HG03378 (cell line): ENCODE measurements at regions not wholly inside any gene's neighbourhood (a gene's known extent, or its start where the extent isn't known, plus 50 kb on each side); places are given as distances from the start of the nearest gene placed in this dataset.

ENCODE experiments used
- ATAC-seq: cut with Tn5 transposase; IDR thresholded peaks from one replicate; pipeline ENCODE4 v1.9.1; 2021; ENCODE audit warnings: mild to moderate bottlenecking, moderate library complexity; ENCODE audit not compliant: unreplicated experiment

- ATAC-seq, result no peak
These were observed 601.9 kb downstream of the SEMA5A start for GRCh38 chr5:8944005-8944404.

GRCh38 chr5:8945972-8946371, 599.9 kb downstream of the SEMA5A start:
- ATAC-seq, result no peak

GRCh38 chr5:8949908-8950307, 596.0 kb downstream of the SEMA5A start:
- peak; percentile 95 for ATAC-seq

- no peak for ATAC-seq
These were observed 593.7 kb downstream of the SEMA5A start for GRCh38 chr5:8952147-8952546.

GRCh38 chr5:8953016-8953415, 592.9 kb downstream of the SEMA5A start:
- ATAC-seq, result no peak

GRCh38 chr5:8953911-8954438, 591.9 kb downstream of the SEMA5A start:
- ATAC-seq, result no peak

GRCh38 chr5:8954801-8955200, 591.1 kb downstream of the SEMA5A start:
- ATAC-seq, result no peak

- no peak for ATAC-seq
These were observed 589.2 kb downstream of the SEMA5A start for GRCh38 chr5:8956659-8957058.

GRCh38 chr5:8958602-8959001, 587.3 kb downstream of the SEMA5A start:
- ATAC-seq, result no peak

- no peak for ATAC-seq
These were observed 584.7 kb downstream of the SEMA5A start for GRCh38 chr5:8961219-8961618.

- ATAC-seq, result no peak
These were observed 583.9 kb downstream of the SEMA5A start for GRCh38 chr5:8961956-8962355.

GRCh38 chr5:8981016-8981415, 564.9 kb downstream of the SEMA5A start:
- no peak for ATAC-seq

GRCh38 chr5:8981496-8981895, 564.4 kb downstream of the SEMA5A start:
- ATAC-seq, result no peak

- no peak for ATAC-seq
These were observed 561.5 kb downstream of the SEMA5A start for GRCh38 chr5:8984386-8984785.
